Transverse colon (tissue), 4 donors: ENCODE measurements at regions not wholly inside any gene's neighbourhood (a gene's known extent, or its start where the extent isn't known, plus 50 kb on each side); places are given as distances from the start of the nearest gene placed in this dataset.

Experiments used
- DNase-seq: peaks from one replicate; pipeline ENCODE4 v3.0.0-alpha.2; 2019
- H3K27ac ChIP-seq, 4 donors: fragments of 200-600 bp; sonication (generic); 2 replicates each; pipeline ENCODE4 v1.5.1; 2016 to 2018; ENCODE audit warnings: inconsistent platforms in 4 of 4
- H3K27me3 ChIP-seq: fragments of 200-600 bp; sonication (generic); 2 replicates; pipeline ENCODE4 v1.5.1; 2017; ENCODE audit warnings: inconsistent platforms
- H3K36me3 ChIP-seq, 4 donors: fragments of 200-600 bp; sonication (generic); 2 replicates each; pipeline ENCODE4 v1.5.1; 2017 to 2019; ENCODE audit warnings: inconsistent platforms in 4 of 4
- H3K4me1 ChIP-seq, 4 donors: fragments of 200-600 bp; sonication (generic); 2 replicates each; pipeline ENCODE4 v1.5.1; 2017 to 2020; ENCODE audit warnings: inconsistent platforms in 4 of 4
- H3K4me3 ChIP-seq, 4 donors: fragments of 200-600 bp; sonication (generic); 1 replicate in 1 of 4; 2 replicates in 3 of 4; pipeline versions ENCODE4 v1.5.1 to v1.6.1; 2017 to 2019; ENCODE audit warnings: inconsistent platforms in 4 of 4
- H3K9me3 ChIP-seq, 2 donors: fragments of 200-600 bp; sonication (generic); 2 replicates each; pipeline ENCODE4 v1.5.1; 2017 to 2019; ENCODE audit warnings: inconsistent platforms in 2 of 2
- CTCF ChIP-seq, 5 experiments: fragments of 200-600 bp in 3 of 5; fragments of 450-650 bp in 2 of 5; sonication (generic) in 3 of 5; IDR thresholded peaks; 1 replicate in 2 of 5; 2 replicates in 3 of 5; pipeline ENCODE4 v1.5.1; 2016 to 2017; ENCODE audit warnings: antibody characterized with exemption in 5 of 5, inconsistent platforms in 3 of 5, mild to moderate bottlenecking in 2 of 5, moderate library complexity in 1 of 5
- EP300 ChIP-seq: sonication (generic); formaldehyde crosslinking; IDR thresholded peaks from one replicate; pipeline ENCODE4 v1.6.1; 2017; ENCODE audit warnings: antibody characterized with exemption, low read depth
- POLR2A ChIP-seq: fragments of 450-650 bp; IDR thresholded peaks from one replicate; pipeline ENCODE4 v1.6.1; 2016; ENCODE audit warnings: antibody characterized with exemption, mild to moderate bottlenecking, moderate library complexity
- POLR2AphosphoS5 ChIP-seq, 3 donors: sonication (generic); formaldehyde crosslinking; IDR thresholded peaks; one replicate each; pipeline ENCODE4 v1.6.1; 2016; ENCODE audit warnings: antibody characterized with exemption in 3 of 3
- WGBS, 2 donors: methylation state at CpG; one replicate each; pipeline ENCODE4 v1.1.5; 2018; ENCODE audit warnings: low coverage in 1 of 2; 5-methylcytosine and 5-hydroxymethylcytosine counted together
- in situ Hi-C, 4 donors: fragments of 200-750 bp; cut with MboI; loops; one replicate each; pipeline versions ENCODE4 v1.15.0 to v1.15.1; 2017; ENCODE audit warnings: low sequenced_read_pairs in 3 of 4, low pct_ligation_motif_present in 1 of 4, low pct_unique_long_range_greater_than_20kb in 1 of 4
- intact Hi-C: fragments of 100-400 bp; cut with DNase I; formaldehyde crosslinking; loops from one replicate; pipeline ENCODE4 v1.15.1; 2023; ENCODE audit warnings: low total_unique reads

GRCh38 chr3:34396956-34397355 is 598.5 kb downstream of the PDCD6IP start:
- DNase-seq: no peak
- TF ChIP-seq POLR2AphosphoS5 (IDR thresholded peaks at IDR 0.05): no peak
- Histone ChIP-seq H3K9me3 (no peaks in the 10 kb centered on the region), H3K27ac (no peak overlapping the region), H3K4me1 (no peaks in the 10 kb centered on the region), H3K27me3 (no peaks in the 10 kb centered on the region), H3K4me3 (no peak overlapping the region), H3K36me3 (no peaks in the 10 kb centered on the region)
- in situ Hi-C loops (no loop called here), intact Hi-C loops (no loop called here)

- WGBS, 2 donors: 91% methylated on average over 1 of the region's 1 CpG; no CpG with 5 or more reads in 1 of the 2 donors
- Histone ChIP-seq H3K36me3 (no peaks in the 10 kb centered on the region), H3K9me3 (no peaks in the 10 kb centered on the region), H3K4me1 (no peaks in the 10 kb centered on the region), H3K27me3 (no peaks in the 10 kb centered on the region), H3K27ac (no peak overlapping the region), H3K4me3 (no peak overlapping the region)
- intact Hi-C loops (no loop called here), in situ Hi-C loops (no loop called here)
- no peak for DNase-seq
- TF ChIP-seq POLR2A: no peak
- TF ChIP-seq CTCF (IDR thresholded peaks at IDR 0.05): no peak
- TF ChIP-seq POLR2AphosphoS5 (IDR thresholded peaks at IDR 0.05): no peak
- TF ChIP-seq EP300: no peak
These were observed 601.0 kb downstream of the PDCD6IP start for GRCh38 chr3:34399401-34399800.

GRCh38 chr3:34405159-34405558 is 606.7 kb downstream of the PDCD6IP start:
- WGBS, 2 donors: 24 to 71% methylated on average over 1 of the region's 1 CpG
- in situ Hi-C loops (no loop called here), intact Hi-C loops (loop anchor here (1.0 kb wide), 1 partner anchor 24 kb away; no protein-coding TSS in a partner anchor)
- TF ChIP-seq EP300: no peak
- no peak for TF ChIP-seq POLR2A
- TF ChIP-seq CTCF (IDR thresholded peaks at IDR 0.05): no peak
- TF ChIP-seq POLR2AphosphoS5 (IDR thresholded peaks at IDR 0.05): no peak
- no peak overlapping the region for H3K4me3 ChIP-seq
- H3K27ac ChIP-seq: no peak overlapping the region
- H3K27me3 ChIP-seq: no peaks in the 10 kb centered on the region
- no peak for DNase-seq
- H3K36me3 ChIP-seq: no peaks in the 10 kb centered on the region
- H3K4me1 ChIP-seq: no peaks in the 10 kb centered on the region
- no peaks in the 10 kb centered on the region for H3K9me3 ChIP-seq

GRCh38 chr3:34407281-34407680 is 608.9 kb downstream of the PDCD6IP start:
- intact Hi-C loops: no loop called here
- in situ Hi-C loops: no loop called here
- H3K4me1 ChIP-seq: no peaks in the 10 kb centered on the region
- TF ChIP-seq POLR2A: no peak
- no peaks in the 10 kb centered on the region for H3K36me3 ChIP-seq
- no peak overlapping the region for H3K4me3 ChIP-seq
- H3K9me3 ChIP-seq: no peaks in the 10 kb centered on the region
- H3K27me3 ChIP-seq: no peaks in the 10 kb centered on the region
- no peak for DNase-seq
- 67% methylated on average over 1 of the region's 1 CpG; no CpG with 5 or more reads in 1 of the 2 donors for WGBS, 2 donors
- H3K27ac ChIP-seq: no peak overlapping the region

GRCh38 chr3:34408088-34408487 is 609.7 kb downstream of the PDCD6IP start:
- H3K27me3 ChIP-seq: no peaks in the 10 kb centered on the region
- H3K27ac ChIP-seq: no peak overlapping the region
- H3K9me3 ChIP-seq: no peaks in the 10 kb centered on the region
- in situ Hi-C loops: no loop called here
- intact Hi-C loops: no loop called here
- no peaks in the 10 kb centered on the region for H3K36me3 ChIP-seq
- H3K4me3 ChIP-seq: no peak overlapping the region
- no peaks in the 10 kb centered on the region for H3K4me1 ChIP-seq
- no peak for DNase-seq
- 74 to 92% methylated on average over 3 of the region's 3 CpGs for WGBS, 2 donors
- TF ChIP-seq POLR2A: no peak
- no peak for TF ChIP-seq CTCF (IDR thresholded peaks at IDR 0.05)
- no peak for TF ChIP-seq EP300
- TF ChIP-seq POLR2AphosphoS5 (IDR thresholded peaks at IDR 0.05): no peak
